8988T (cell line): ENCODE measurements at regions not wholly inside any gene's neighbourhood (a gene's known extent, or its start where the extent isn't known, plus 50 kb on each side); places are given as distances from the start of the nearest gene placed in this dataset.
"Not testable (repeated sequence)": the region's sequence is repeated elsewhere in the genome, so short reads cannot be mapped to it uniquely, and the experiment has no call there.

Source experiments
- DNase-seq: peaks from one replicate; pipeline ENCODE4 v3.0.0; 2011

GRCh38 chr3:169029674-169030285, 633.7 kb downstream of the MECOM start:
- no peak for DNase-seq

DNA sequence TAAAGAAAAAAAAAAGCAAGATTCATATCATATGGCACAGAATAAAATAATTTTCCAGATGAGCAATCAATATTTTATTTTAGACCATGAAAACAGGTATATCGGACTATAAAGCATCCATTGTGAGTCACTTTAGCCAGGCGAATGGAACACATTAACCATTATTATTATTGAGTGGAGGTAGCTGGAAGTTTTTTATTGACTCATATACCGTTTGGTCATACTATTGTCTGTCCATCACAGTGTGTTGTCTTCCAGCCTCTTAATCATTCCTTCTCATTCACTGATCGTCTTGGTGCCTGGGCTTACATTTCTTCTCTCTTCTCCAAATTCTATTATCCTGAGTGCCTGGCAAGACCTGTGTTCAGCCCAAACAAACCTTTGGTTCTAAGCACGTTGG, 634.8 kb downstream of the MECOM start:
- DNase-seq, result no peak

DNA sequence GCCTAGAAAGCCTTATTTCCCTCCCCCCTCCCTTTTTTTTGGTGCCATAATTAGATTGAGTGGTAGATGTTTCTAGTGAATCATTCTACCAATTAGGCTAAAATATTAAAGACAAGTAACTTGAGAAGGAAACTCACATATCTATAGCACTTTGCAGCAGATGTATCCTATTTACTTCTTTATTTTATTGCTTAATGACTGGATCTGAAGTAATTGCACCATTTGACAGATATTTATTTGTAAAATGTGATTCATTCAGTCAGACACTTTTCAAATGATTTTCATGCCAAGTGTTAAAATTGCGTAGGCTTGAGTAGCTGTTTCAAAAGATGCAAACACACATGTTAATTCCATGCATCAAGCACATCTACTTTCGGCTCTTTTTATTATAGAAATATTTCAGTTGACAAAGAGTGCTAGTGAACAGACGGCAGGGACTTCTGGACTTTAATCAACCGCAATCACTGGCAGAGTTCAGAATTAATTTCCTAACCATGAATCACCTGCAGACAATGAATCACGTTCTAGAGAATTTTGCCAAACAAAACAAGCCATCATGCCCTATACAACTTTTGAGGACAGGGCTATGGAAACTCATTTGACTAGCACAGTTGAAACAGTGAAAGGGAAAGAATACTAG, 636.8 kb downstream of the MECOM start:
- DNase-seq, result no peak

GRCh38 chr3:169022457-169022856, 641.1 kb downstream of the MECOM start:
- no peak for DNase-seq

DNA sequence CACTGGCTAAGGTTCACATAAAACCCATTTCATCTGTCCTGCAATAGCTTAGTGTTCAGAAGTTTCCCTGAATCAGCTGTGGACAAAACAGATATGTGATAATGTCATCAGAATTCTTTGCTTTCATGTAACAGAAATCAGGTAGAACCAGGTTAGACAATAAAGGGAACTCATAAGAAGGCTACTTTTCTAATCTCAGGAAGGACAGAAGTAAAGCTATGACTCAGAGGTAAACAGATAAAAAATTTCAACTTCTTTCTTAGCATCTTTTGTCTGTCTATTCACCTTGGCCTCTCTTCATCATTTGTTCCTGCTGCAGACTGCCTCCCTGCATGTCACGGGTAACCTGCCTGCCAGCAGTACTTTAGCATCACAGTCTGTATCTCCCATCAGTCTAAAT, 643.1 kb downstream of the MECOM start:
- DNase-seq, result no peak

DNA sequence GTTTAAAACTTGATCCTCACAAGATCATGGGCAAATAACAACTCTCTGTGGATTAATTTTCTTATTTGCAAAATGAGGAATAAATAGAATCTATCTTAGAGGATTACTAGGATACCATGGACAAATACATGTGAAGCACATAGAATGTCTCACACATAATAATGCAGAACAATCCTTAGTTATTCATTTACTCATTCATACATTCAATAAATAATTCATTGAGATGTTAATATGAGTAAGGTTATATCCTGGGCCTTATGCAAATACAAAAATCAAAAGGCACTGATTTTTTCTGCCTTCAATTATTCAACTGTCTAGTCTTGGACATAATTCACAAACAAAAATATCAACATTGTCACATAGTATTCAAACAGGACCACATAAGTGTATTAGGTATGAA, 654.1 kb downstream of the MECOM start:
- no peak for DNase-seq

DNA sequence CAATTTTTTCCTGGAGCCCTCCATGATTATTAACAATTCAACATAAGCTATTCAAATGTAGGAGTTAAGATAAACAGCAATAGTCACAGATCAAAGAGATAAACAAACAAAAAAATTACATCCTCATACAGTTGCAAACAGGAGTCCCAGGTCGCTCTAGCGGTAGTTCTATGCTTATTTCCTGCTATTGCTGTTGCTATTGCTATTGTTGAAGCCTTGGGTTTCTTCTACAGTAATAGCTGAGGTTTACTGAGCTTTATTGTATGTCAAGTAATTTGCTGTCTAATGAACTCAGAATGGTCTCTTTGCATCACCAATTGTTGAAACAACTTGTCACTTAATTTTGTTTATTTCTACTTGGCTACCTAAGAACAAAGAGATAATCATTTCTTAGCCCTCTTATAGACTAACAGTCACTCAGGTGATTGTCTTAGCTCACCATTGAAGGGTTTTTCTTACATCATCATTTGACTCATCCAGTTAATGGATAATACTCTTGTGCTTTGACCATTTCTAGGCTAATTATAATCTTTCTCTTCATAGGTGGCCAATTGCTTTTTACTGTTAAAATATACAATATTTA, 654.6 kb downstream of the MECOM start:
- DNase-seq, result no peak

- no peak for DNase-seq
Observed at GRCh38 chr3:169007145-169007544, 656.4 kb downstream of the MECOM start.

DNA sequence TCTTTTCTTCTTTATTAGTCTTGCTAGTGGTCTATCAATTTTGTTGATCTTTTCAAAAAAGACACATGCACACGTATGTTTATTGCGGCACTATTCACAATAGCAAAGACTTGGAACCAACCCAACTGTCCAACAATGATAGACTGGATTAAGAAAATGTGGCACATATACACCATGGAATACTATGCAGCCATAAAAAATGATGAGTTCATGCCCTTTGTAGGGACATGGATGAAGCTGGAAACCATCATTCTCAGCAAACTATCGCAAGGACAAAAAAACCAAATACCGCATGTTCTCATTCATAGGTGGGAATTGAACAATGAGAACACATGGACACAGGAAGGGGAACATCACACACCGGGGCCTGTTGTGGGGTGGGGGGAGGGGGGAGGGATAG, 657.1 kb downstream of the MECOM start:
- not testable (repeated sequence) for DNase-seq

GRCh38 chr3:169002689-169003088, 660.8 kb downstream of the MECOM start:
- DNase-seq, result no peak

DNA sequence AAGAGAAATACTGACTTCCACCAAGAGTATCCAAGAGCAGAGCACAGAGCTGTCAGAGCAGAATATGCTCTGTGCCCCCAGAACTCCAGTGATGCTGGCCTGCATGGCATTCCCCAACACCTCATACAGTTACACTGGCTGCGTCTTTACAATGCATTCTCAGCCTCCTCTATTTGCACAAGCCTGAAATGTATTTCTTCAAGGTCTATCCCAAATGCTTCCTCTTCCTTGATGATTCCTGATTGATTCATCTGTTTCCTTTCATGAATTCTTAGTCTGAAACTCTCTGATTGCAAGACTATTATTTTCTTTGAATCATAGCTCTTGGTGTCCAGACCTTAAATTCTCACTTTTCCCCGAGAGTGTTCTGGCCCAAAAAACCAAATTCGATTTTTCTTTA, 664.7 kb downstream of the MECOM start:
- no peak for DNase-seq

DNA sequence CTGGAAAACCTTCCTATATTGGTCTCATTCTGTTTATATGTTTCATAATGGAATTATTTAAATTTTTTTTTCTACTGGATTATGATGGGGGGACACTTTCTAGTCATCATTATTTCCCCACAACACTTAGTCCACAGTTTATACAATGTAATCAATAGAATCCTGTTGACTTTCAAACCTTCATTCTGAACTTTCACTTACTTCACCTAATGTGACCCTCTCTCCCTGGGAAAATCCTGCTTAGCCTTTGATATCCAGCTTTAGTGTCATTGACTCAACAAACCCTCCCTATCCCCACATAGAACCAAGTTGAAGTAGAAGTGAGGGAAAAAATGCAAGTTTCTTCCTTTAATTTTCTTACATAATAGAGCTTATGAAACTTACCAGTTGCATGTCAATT, 666.0 kb downstream of the MECOM start:
- DNase-seq, result no peak

- DNase-seq, result no peak
Observed at GRCh38 chr3:168996622-168997021, 666.9 kb downstream of the MECOM start.

DNA sequence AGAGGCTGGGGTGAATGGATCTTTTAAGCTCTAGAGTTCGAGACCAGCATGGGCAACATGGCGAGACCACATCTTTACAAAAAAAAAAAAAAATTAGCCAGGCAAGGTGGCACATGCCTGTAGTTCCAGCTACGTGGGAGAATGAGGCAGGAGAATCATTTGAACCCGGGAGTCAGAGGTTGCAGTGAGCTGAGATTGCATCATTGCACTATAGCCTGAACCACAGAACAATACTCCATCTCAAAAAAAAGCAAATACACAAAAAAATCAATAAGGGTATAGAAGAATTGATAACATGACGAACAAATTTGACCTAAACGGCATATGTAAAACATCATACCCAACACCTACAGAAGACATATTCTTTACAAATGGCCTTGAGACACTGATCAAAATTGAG, 668.4 kb downstream of the MECOM start:
- DNase-seq, result no peak

GRCh38 chr3:168991803-168992202, 671.7 kb downstream of the MECOM start:
- no peak for DNase-seq

DNA sequence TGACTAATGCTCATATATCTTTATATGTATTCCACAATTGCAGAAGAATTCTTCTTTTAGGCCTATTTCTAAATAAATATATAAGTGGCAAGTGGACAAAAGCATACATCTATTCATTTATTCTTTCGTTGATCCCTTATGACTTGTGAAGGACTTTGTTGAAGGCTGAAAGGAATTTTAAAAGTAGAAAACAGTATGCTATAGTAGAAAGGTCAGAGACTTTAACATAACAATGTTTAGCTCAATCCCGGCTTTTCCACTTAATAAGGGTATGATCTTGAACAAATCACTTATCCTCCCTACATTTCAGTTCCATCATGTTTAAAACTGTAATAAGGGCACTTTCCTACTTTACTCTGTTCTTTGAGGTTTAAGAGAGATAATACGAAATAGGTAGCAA, 672.9 kb downstream of the MECOM start:
- no peak for DNase-seq

DNA sequence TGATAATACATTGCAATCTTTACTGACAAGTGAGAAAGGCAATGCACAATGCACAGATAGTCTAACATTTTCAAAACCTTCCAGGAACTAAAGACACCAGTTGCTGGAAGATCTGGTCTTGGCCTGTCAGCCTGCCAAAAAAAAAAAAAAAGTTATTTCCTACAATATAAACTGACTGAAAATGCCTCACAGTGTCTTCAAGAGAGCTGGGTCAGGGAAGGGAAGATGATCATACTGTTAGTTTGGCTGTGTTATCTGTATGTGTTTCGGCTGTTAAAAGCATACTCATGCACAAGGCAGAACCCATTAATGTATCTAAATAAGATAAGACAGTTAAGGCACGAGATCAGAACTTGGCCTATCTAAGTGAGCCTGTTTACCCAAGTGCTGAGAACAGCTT, 673.4 kb downstream of the MECOM start:
- no peak for DNase-seq

DNA sequence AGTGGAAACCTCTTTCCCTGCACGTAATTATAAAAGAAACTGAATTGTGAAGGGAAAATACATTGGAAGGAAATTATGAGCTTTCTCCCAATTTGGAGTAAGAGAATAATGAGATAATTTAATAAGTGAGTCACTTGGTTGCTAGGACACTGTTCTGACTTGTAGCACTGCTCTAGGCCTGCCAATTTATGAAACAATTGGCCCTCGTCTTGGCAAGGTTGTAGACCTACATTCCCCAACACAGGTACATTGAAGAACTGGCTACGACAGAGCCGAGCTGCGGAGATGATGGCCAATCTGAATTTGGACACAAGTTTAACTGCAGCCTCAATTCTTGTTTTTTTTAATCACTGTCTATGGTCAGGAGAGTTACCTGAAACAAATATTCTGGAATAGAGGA, 674.1 kb downstream of the MECOM start:
- no peak for DNase-seq

GRCh38 chr3:168988853-168989252, 674.7 kb downstream of the MECOM start:
- DNase-seq, result no peak

DNA sequence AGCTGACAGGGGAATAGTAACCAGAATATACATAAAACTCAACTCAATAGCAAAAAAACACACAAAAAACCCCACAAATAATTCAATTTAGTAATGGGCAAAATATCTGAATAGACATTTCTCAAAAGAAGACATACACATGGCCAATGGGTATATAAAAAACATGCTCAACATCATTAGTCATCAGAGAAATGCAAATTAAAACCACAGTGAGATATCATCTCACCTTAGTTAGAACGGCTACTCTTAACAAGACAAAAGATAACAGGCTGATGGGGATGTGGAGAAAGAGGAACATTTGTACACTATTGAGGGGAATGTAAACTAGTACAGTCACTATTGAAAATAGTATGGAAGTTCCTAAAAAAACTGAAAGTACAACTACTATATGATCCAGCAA, 678.6 kb downstream of the MECOM start:
- no peak for DNase-seq

DNA sequence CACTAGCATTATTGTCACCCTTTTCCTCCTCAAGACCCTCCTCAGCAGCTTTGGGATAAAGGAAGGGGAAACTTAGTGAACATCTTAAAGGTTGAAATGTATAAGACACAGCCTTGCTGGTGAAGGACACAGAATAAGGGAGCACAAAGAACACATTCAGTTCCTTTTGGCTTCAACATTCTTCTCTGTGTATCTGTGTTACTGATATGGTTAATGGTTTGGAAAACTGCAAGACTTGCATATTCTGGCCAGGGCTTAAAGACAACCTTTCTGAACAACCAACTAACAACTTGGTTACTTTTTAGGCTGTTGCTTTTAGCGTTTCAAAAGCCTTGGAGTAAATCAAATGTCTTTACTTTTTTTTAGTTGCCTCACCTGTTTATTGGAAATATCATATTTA, 680.5 kb downstream of the MECOM start:
- DNase-seq, result no peak

DNA sequence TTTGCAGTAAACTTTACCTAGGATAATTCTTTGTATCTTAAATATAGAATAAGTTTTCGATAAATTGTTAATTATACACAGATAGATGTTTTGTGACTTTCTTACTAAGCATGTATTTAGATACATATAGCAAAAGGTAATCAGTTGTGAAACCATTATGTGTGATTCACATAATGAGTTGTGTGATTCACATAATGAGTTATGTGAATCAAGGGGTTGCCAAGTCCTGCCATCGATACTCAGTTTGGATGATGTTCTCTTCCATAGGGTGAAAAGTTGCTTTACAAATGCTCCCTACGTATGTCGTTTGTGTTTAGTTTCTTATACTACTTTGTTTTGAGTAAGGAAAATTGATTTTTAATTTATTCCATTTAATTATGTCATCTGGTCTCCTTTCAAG, 682.1 kb downstream of the MECOM start:
- DNase-seq, result no peak

DNA sequence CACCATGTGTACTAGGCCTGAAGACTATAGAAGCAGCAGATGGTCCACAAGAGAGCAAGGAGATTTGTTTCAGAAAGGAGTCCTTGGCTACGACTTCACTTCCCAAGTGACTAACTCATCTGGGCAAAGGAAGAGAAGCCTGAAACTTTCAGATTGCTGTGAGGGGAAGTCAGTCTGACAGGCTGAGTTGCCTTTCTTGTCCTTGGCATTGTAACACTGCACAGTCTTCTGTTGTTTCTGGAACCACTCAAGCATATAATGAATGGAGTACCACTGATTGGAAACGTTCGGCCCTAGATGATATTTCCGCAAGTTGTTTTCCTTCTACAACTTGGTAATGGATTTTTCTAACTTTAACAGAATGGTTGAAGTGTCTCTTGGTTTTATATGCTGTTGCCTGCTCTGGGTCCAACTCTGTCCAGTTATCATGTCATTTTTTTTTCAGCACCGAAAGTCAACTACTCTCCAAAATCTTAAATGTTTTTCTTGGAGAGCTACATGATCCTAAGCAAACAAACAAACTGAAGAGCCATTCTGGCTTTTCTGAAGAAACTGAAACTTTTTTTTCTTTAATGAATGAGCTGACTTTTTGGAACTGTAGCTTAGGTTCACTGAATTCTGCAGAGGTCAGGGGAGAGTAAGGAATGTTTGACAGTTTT, 685.7 kb downstream of the MECOM start:
- DNase-seq, result no peak

DNA sequence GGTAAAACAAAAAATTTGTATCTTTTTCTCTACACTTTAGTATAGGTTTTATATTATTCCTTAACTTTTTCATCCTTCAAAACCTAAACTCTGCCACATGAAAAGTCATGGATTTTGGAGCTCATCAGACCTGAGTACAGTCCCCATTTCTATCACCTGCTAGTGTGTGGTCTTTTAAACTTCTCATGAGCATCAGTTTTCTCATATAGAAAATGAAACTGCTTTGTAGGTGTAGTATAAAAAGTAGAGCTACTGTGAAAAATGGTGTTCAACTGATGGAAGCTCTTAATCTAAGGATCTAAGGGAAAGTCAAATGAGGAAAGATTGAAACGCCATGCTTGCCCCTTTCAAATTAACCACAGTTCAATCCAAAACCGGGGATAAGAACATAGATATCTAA, 686.5 kb downstream of the MECOM start:
- DNase-seq, result no peak
